HG03378 (cell line): ENCODE measurements at regions not wholly inside any gene's neighbourhood (a gene's known extent, or its start where the extent isn't known, plus 50 kb on each side); places are given as distances from the start of the nearest gene placed in this dataset.
"Not testable (repeated sequence)": the region's sequence is repeated elsewhere in the genome, so short reads cannot be mapped to it uniquely, and the experiment has no call there.

ENCODE experiments used
- ATAC-seq: cut with Tn5 transposase; IDR thresholded peaks from one replicate; pipeline ENCODE4 v1.9.1; 2021; ENCODE audit warnings: mild to moderate bottlenecking, moderate library complexity; ENCODE audit not compliant: unreplicated experiment

DNA sequence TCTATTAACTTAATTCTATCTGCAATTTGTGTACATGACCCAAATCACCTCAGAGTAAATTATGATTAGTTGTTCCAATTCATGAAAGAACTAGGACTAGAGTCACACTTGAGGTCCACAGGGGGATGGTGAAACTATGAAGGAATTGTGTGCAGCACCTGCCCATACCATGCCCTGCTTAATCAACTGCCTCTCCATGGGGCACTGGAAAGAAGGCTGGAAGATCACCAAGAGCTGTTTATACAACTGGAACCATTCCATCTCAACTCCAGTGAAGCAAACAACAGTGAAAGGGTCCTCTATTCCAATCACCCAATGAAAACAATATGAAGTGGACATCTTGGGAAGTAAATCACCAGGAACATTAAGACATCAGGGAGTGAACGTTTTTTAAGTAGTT, 98.7 kb upstream of the SEMA3D start:
- no peak for ATAC-seq

GRCh38 chr7:85275204-85275603, 88.3 kb upstream of the SEMA3D start:
- ATAC-seq, result no peak

DNA sequence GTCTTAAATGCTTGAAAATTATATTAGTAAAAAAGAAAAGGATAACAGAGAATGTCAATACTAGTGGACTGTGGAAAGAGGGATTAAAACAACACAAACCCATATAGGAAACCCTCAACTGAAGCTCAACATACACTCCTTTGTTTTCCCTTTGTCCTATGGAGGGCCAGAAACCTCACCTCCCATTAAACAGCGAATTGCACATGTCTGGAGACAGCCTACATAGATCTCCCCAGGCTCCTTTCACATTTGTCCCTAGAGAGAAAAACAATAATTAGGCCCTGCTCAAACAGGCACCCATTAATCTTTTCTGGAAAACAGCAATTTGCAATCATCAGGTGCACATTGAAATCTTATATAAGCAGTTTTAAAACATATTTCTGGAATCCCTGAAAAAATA, 87.6 kb upstream of the SEMA3D start:
- no peak for ATAC-seq

DNA sequence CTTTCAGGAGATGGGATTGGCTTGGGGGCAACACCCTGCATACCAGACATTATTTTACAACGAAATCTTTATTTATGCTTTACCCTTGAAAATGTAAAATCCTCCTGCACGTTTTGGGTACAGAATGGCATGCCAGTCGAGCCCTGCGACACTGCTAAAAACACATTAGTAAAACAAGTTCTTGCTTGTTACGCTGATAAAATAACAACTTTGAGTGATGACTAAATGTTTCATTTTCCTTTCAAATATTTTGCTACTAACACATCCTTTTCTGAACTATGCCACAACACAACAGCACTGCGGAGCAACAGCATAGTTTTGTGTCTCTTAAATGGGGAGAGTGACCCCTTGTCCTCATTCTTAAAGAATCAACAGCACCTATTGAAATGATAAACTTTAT, 76.0 kb upstream of the SEMA3D start:
- no peak for ATAC-seq

- no peak for ATAC-seq
Measured at GRCh38 chr7:85261336-85261735, 74.5 kb upstream of the SEMA3D start.

DNA sequence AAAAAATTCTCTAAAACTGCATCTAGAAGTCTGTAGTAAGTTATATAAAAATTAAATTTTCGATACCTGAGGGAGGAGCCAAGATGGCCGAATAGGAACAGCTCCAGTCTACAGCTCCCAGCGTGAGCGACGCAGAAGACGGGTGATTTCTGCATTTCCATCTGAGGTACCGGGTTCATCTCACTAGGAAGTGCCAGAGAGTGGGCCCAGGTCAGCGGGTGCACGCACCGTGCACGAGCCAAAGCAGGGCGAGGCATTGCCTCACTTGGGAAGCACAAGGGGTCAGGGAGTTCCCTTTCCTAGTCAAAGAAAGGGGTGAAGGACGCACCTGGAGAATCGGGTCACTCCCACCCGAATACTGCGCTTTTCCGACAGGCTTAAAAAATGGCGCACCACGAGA, 62.9 kb upstream of the SEMA3D start:
- ATAC-seq, result not testable (repeated sequence)

DNA sequence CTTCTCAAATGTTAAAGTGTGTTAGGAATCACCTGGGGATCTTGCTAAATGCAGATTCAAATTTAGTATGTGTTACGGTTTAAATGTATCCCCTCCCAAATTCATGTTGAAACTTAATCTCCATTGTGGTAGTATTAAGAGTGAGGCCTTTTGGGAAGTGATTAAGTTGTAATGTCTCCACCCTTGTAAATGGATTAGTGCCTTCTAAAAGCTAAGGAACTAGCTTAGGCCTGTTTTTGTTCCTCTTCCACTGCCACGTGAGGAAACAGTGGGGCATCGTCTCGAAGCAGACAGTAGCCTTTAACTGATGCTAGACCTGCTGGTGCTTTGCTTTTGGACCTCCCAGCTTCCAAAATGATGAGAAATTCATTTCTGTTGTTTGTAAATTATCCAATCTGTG, 52.3 kb upstream of the SEMA3D start:
- ATAC-seq, result no peak

DNA sequence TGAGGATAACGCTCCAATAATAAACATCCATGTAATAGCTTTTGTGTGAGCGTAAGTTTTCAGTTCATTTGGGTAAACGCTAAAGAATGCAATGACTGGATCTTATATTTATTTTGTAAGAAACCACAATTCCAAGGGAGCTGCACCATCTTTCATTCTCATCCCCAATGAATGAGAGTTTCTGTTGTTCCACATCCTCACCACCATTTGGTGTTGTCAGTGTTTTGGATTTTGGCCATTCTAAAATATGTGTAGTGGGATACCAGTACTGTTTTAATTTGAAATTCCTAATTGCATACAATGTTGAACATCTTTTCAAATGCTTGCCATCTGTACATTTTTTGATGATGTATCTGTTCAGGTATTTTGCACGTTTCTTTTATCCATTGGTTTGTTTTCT, 50.9 kb upstream of the SEMA3D start:
- ATAC-seq, result no peak
